ENCODE measurements at regions not wholly inside any gene's neighbourhood (a gene's known extent, or its start where the extent isn't known, plus 50 kb on each side); places are given as distances from the start of the nearest gene placed in this dataset.

DNA sequence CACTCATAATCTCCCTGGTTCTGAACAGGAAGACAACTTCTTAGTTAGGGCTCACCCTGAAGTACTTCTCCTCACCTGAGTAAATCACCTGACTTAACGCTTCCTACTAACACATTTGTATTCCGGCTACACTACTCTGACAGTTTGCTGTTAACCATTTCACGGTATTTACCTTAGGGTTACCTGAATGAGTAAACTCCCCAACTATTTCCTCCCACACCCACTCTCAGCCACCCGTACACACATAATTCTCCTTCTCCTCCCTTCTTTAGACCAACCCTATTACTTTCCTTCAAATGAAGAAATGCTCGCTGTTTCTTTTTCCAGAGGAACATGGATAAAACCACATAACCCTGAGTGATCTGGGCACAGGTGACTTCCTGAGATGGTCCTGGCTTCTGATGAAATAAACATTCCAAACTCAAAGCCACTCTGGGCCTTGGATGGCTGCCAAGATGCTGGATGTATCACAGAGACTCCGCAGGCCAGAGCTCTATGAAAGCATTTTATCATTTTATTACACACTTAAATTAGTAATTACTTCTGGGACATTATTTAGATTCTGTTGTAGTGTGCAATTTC is 183.6 kb upstream of the ATP11B start:
- ChIA-PET CTCF (no interaction called here), POLR2A (no interaction called here)
- in situ Hi-C loops (cut with HindIII; ENCODE audit: low pct_unique_long_range_greater_than_20kb, low sequenced_read_pairs): no loop called here
- no peak for DNase-seq (ENCODE audit: low read depth, low spot score)
- ATAC-seq: no peak
- Histone ChIP-seq H3K4me1 (ENCODE audit: control insufficient read depth, insufficient read depth, low read length) (no peaks in the 10 kb centered on the region), H3K9me3 (ENCODE audit: control insufficient read depth, insufficient read depth, low read depth, low read length) (no peaks in the 10 kb centered on the region), H3K36me3 (ENCODE audit: control insufficient read depth, insufficient read depth, low read length) (no peaks in the 10 kb centered on the region), H3K27ac (ENCODE audit: low read length) (no peak overlapping the region), H3K4me3 (ENCODE audit: low read depth in 2 of 2, low read length in 2 of 2) (no peak overlapping the region), H3K27me3 (ENCODE audit: control insufficient read depth, insufficient read depth, low read length) (no peaks in the 10 kb centered on the region)
- BruUV-seq (replicated peaks): no TSS peak
- intact Hi-C loops (cut with micrococcal nuclease; ENCODE audit: unreplicated experiment): no loop called here
- TF ChIP-seq TCF7L2 (IDR thresholded peaks at IDR 0.05; ENCODE audit: low read depth, low read length) (no peak), POLR2AphosphoS5 (IDR thresholded peaks at IDR 0.05; ENCODE audit: low read depth, low read length) (no peak), SIN3A (IDR thresholded peaks at IDR 0.05; ENCODE audit: borderline replicate concordance, insufficient read depth, low read depth, low read length) (no peak)
- TF ChIP-seq, protein P1, sequence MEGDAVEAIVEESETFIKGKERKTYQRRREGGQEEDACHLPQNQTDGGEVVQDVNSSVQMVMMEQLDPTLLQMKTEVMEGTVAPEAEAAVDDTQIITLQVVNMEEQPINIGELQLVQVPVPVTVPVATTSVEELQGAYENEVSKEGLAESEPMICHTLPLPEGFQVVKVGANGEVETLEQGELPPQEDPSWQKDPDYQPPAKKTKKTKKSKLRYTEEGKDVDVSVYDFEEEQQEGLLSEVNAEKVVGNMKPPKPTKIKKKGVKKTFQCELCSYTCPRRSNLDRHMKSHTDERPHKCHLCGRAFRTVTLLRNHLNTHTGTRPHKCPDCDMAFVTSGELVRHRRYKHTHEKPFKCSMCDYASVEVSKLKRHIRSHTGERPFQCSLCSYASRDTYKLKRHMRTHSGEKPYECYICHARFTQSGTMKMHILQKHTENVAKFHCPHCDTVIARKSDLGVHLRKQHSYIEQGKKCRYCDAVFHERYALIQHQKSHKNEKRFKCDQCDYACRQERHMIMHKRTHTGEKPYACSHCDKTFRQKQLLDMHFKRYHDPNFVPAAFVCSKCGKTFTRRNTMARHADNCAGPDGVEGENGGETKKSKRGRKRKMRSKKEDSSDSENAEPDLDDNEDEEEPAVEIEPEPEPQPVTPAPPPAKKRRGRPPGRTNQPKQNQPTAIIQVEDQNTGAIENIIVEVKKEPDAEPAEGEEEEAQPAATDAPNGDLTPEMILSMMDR (IDR thresholded peaks at IDR 0.05): no peak
- TF ChIP-seq, protein P2, sequence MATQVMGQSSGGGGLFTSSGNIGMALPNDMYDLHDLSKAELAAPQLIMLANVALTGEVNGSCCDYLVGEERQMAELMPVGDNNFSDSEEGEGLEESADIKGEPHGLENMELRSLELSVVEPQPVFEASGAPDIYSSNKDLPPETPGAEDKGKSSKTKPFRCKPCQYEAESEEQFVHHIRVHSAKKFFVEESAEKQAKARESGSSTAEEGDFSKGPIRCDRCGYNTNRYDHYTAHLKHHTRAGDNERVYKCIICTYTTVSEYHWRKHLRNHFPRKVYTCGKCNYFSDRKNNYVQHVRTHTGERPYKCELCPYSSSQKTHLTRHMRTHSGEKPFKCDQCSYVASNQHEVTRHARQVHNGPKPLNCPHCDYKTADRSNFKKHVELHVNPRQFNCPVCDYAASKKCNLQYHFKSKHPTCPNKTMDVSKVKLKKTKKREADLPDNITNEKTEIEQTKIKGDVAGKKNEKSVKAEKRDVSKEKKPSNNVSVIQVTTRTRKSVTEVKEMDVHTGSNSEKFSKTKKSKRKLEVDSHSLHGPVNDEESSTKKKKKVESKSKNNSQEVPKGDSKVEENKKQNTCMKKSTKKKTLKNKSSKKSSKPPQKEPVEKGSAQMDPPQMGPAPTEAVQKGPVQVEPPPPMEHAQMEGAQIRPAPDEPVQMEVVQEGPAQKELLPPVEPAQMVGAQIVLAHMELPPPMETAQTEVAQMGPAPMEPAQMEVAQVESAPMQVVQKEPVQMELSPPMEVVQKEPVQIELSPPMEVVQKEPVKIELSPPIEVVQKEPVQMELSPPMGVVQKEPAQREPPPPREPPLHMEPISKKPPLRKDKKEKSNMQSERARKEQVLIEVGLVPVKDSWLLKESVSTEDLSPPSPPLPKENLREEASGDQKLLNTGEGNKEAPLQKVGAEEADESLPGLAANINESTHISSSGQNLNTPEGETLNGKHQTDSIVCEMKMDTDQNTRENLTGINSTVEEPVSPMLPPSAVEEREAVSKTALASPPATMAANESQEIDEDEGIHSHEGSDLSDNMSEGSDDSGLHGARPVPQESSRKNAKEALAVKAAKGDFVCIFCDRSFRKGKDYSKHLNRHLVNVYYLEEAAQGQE (IDR thresholded peaks at IDR 0.05; ENCODE audit: insufficient read depth in 1 of 2, low read depth in 2 of 2, low read length in 1 of 2): no peak

DNA sequence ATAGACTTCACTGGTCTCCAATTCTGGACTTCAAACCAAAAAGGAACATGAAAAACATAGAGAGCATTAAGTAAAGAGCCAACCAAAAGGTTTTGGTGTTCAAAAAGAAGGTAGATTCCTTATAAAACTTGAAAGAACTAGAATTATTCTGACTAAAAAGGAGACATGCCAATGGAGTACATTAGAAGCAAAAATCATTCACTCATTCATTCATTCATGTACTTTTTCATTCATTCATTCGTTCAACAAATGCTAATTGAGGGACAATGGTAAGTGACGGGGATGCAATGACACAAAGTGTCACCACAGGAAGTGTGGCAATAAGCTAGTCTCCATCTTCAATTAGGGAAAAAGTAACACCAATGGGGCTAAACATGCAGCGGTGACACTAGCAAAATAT is 181.0 kb upstream of the ATP11B start:
- Histone ChIP-seq H3K4me3 (ENCODE audit: low read depth in 2 of 2, low read length in 2 of 2) (no peak overlapping the region), H3K4me1 (ENCODE audit: control insufficient read depth, insufficient read depth, low read length) (no peaks in the 10 kb centered on the region), H3K36me3 (ENCODE audit: control insufficient read depth, insufficient read depth, low read length) (no peaks in the 10 kb centered on the region), H3K27ac (ENCODE audit: low read length) (no peak overlapping the region), H3K9me3 (ENCODE audit: control insufficient read depth, insufficient read depth, low read depth, low read length) (no peaks in the 10 kb centered on the region), H3K27me3 (ENCODE audit: control insufficient read depth, insufficient read depth, low read length) (0 out of 2 replicates have a peak, but pooled peaks cover 2% of the 10 kb centered on the region)
- BruUV-seq (replicated peaks): no TSS peak
- ChIA-PET CTCF (no interaction called here), POLR2A (no interaction called here)
- DNase-seq (ENCODE audit: low read depth, low spot score) (no peak), ATAC-seq (no peak)
- TF ChIP-seq POLR2AphosphoS5 (IDR thresholded peaks at IDR 0.05; ENCODE audit: low read depth, low read length): no peak
- TF ChIP-seq, protein P2 (IDR thresholded peaks at IDR 0.05; ENCODE audit: insufficient read depth in 1 of 2, low read depth in 2 of 2, low read length in 1 of 2): no peak
- TF ChIP-seq, protein P1 (IDR thresholded peaks at IDR 0.05): no peak
- TF ChIP-seq TCF7L2 (IDR thresholded peaks at IDR 0.05; ENCODE audit: low read depth, low read length): no peak
- TF ChIP-seq SIN3A (IDR thresholded peaks at IDR 0.05; ENCODE audit: borderline replicate concordance, insufficient read depth, low read depth, low read length): no peak
- intact Hi-C loops (cut with micrococcal nuclease; ENCODE audit: unreplicated experiment): no loop called here
- in situ Hi-C loops (cut with HindIII; ENCODE audit: low pct_unique_long_range_greater_than_20kb, low sequenced_read_pairs): no loop called here

Measured in Panc1 (cell line).